Stimulated activated naive CD8-positive, alpha-beta T cell treated with anti-CD3 and anti-CD28 coated beads, Interleukin-15, Interleukin-2, amounts not matched to agents 100 U/mL and 50 U/mL, for 24 hours (primary cell): ENCODE measurements at regions not wholly inside any gene's neighbourhood (a gene's known extent, or its start where the extent isn't known, plus 50 kb on each side); places are given as distances from the start of the nearest gene placed in this dataset.

ENCODE experiments used
- ATAC-seq: fragments of 150-1000 bp; cut with Tn5 transposase; one replicate; pipeline ENCODE4 v1.10.0; 2021
- DNase-seq: peaks from one replicate; pipeline ENCODE4 v3.0.0; 2021

- no peak for DNase-seq
Measured at GRCh38 chr2:5955921-5956320, 263.7 kb downstream of the SOX11 start.

GRCh38 chr2:5959836-5960820 is 267.9 kb downstream of the SOX11 start:
- ATAC-seq: no peak

More at GRCh38 chr2:5955921-5956320, 263.7 kb downstream of the SOX11 start:
- no peak for ATAC-seq

GRCh38 chr2:5967506-5967905 is 275.3 kb downstream of the SOX11 start:
- no peak for DNase-seq
- no peak for ATAC-seq

More at GRCh38 chr2:5959836-5960820, 267.9 kb downstream of the SOX11 start:
- no peak for DNase-seq

- DNase-seq (no peak), ATAC-seq (no peak)
Measured at GRCh38 chr2:5969303-5969702, 277.1 kb downstream of the SOX11 start.

- DNase-seq: no peak
- no peak for ATAC-seq
Measured at GRCh38 chr2:5970347-5970746, 278.2 kb downstream of the SOX11 start.

GRCh38 chr2:5974477-5974876 is 282.3 kb downstream of the SOX11 start:
- no peak for DNase-seq
- ATAC-seq: no peak

GRCh38 chr2:5975401-5975800 is 283.2 kb downstream of the SOX11 start:
- no peak for DNase-seq
- no peak for ATAC-seq

GRCh38 chr2:5976531-5977065 is 284.4 kb downstream of the SOX11 start:
- ATAC-seq: no peak

GRCh38 chr2:5977477-5977876 is 285.3 kb downstream of the SOX11 start:
- ATAC-seq (no peak), DNase-seq (no peak)

More at GRCh38 chr2:5976531-5977065, 284.4 kb downstream of the SOX11 start:
- no peak for DNase-seq

GRCh38 chr2:5978131-5978751 is 286.1 kb downstream of the SOX11 start:
- DNase-seq: no peak
- no peak for ATAC-seq

- DNase-seq (no peak), ATAC-seq (no peak)
Measured at GRCh38 chr2:5980450-5981190, 288.4 kb downstream of the SOX11 start.

GRCh38 chr2:5982193-5982902 is 290.2 kb downstream of the SOX11 start:
- no peak for DNase-seq

GRCh38 chr2:5982903-5983265 is 290.7 kb downstream of the SOX11 start:
- no peak for DNase-seq
- no peak for ATAC-seq

More at GRCh38 chr2:5982193-5982902, 290.2 kb downstream of the SOX11 start:
- ATAC-seq: no peak

- DNase-seq (no peak), ATAC-seq (no peak)
Measured at GRCh38 chr2:5983511-5984272, 291.5 kb downstream of the SOX11 start.

- no peak for ATAC-seq
Measured at GRCh38 chr2:5984273-5984655, 292.1 kb downstream of the SOX11 start.

GRCh38 chr2:5984946-5985345 is 292.8 kb downstream of the SOX11 start:
- DNase-seq (no peak), ATAC-seq (no peak)

More at GRCh38 chr2:5984273-5984655, 292.1 kb downstream of the SOX11 start:
- DNase-seq: no peak

- DNase-seq: no peak
- ATAC-seq: no peak
Measured at GRCh38 chr2:5985536-5986385, 293.6 kb downstream of the SOX11 start.

- ATAC-seq: no peak
Measured at GRCh38 chr2:5986801-5987787, 294.9 kb downstream of the SOX11 start.

GRCh38 chr2:5988120-5988519 is 295.9 kb downstream of the SOX11 start:
- ATAC-seq (no peak), DNase-seq (no peak)

More at GRCh38 chr2:5986801-5987787, 294.9 kb downstream of the SOX11 start:
- DNase-seq: no peak
